ENCODE measurements at regions not wholly inside any gene's neighbourhood (a gene's known extent, or its start where the extent isn't known, plus 50 kb on each side); places are given as distances from the start of the nearest gene placed in this dataset.

- TF ChIP-seq CTCF (IDR thresholded peaks at IDR 0.05; ENCODE audit: borderline replicate concordance, extremely low read depth, insufficient read depth): no peak
- FAIRE-seq (no peak), DNase-seq (no peak)
- Histone ChIP-seq H3K4me1 (ENCODE audit: control insufficient read depth in 2 of 3, insufficient read depth in 2 of 3, low read depth in 1 of 3, low read length in 3 of 3) (no peaks in the 10 kb centered on the region), H3K27ac (ENCODE audit: low read depth in 2 of 2, low read length in 2 of 2) (no peak overlapping the region), H3K9ac (ENCODE audit: low read length in 3 of 3) (no peak overlapping the region), H3K4me3 (ENCODE audit: low read length in 3 of 3) (no peak overlapping the region), H3K36me3 (ENCODE audit: control insufficient read depth in 2 of 3, insufficient read depth in 3 of 3, low read length in 3 of 3) (no peaks in the 10 kb centered on the region), H3K9me3 (ENCODE audit: control insufficient read depth in 2 of 3, insufficient read depth in 1 of 3, low read length in 3 of 3) (no peaks in the 10 kb centered on the region), H3K27me3 (ENCODE audit: control insufficient read depth, insufficient read depth, low read length) (no peaks in the 10 kb centered on the region)
- intact Hi-C loops (cut with DNase I): no loop called here
Measured at GRCh38 chr11:116431842-116432241, 340.9 kb downstream of the BUD13 start.

GRCh38 chr11:116428638-116428975 is 344.2 kb downstream of the BUD13 start:
- no peak for TF ChIP-seq CTCF (IDR thresholded peaks at IDR 0.05; ENCODE audit: borderline replicate concordance, extremely low read depth, insufficient read depth)
- H3K9me3 ChIP-seq (ENCODE audit: control insufficient read depth in 2 of 3, insufficient read depth in 1 of 3, low read length in 3 of 3): no peaks in the 10 kb centered on the region
- intact Hi-C loops (cut with DNase I): no loop called here
- no peak overlapping the region for H3K9ac ChIP-seq (ENCODE audit: low read length in 3 of 3)
- no peaks in the 10 kb centered on the region for H3K36me3 ChIP-seq (ENCODE audit: control insufficient read depth in 2 of 3, insufficient read depth in 3 of 3, low read length in 3 of 3)
- no peaks in the 10 kb centered on the region for H3K27me3 ChIP-seq (ENCODE audit: control insufficient read depth, insufficient read depth, low read length)
- H3K27ac ChIP-seq (ENCODE audit: low read depth in 2 of 2, low read length in 2 of 2): no peak overlapping the region
- FAIRE-seq (no peak), DNase-seq (no peak)
- H3K4me1 ChIP-seq (ENCODE audit: control insufficient read depth in 2 of 3, insufficient read depth in 2 of 3, low read depth in 1 of 3, low read length in 3 of 3): no peaks in the 10 kb centered on the region
- no peak overlapping the region for H3K4me3 ChIP-seq (ENCODE audit: low read length in 3 of 3)

- TF ChIP-seq CTCF (IDR thresholded peaks at IDR 0.05; ENCODE audit: borderline replicate concordance, extremely low read depth, insufficient read depth): no peak
- DNase-seq (peak in 1 of 5 donors; percentile 27), FAIRE-seq (no peak)
- no peaks in the 10 kb centered on the region for H3K4me1 ChIP-seq (ENCODE audit: control insufficient read depth in 2 of 3, insufficient read depth in 2 of 3, low read depth in 1 of 3, low read length in 3 of 3)
- H3K9me3 ChIP-seq (ENCODE audit: control insufficient read depth in 2 of 3, insufficient read depth in 1 of 3, low read length in 3 of 3): no peaks in the 10 kb centered on the region
- no peaks in the 10 kb centered on the region for H3K27me3 ChIP-seq (ENCODE audit: control insufficient read depth, insufficient read depth, low read length)
- H3K36me3 ChIP-seq (ENCODE audit: control insufficient read depth in 2 of 3, insufficient read depth in 3 of 3, low read length in 3 of 3): no peaks in the 10 kb centered on the region
- no peak overlapping the region for H3K27ac ChIP-seq (ENCODE audit: low read depth in 2 of 2, low read length in 2 of 2)
- H3K9ac ChIP-seq (ENCODE audit: low read length in 3 of 3): no peak overlapping the region
- intact Hi-C loops (cut with DNase I): no loop called here
- H3K4me3 ChIP-seq (ENCODE audit: low read length in 3 of 3): no peak overlapping the region
Measured at GRCh38 chr11:116427903-116428637, 344.7 kb downstream of the BUD13 start.
